ENCODE measurements at regions not wholly inside any gene's neighbourhood (a gene's known extent, or its start where the extent isn't known, plus 50 kb on each side); places are given as distances from the start of the nearest gene placed in this dataset.

GRCh38 chr4:19406789-19407188, 844.9 kb upstream of the SLIT2 start:
- Histone ChIP-seq H3K9me2 (replicated peaks; ENCODE audit: insufficient read depth, low read length) (no peaks in the 10 kb centered on the region), H3K79me2 (ENCODE audit: insufficient read depth, low read length) (no peaks in the 10 kb centered on the region), H3K9ac (ENCODE audit: low read length) (no peak overlapping the region), H3K4me2 (ENCODE audit: low read depth, low read length, poor library complexity, severe bottlenecking) (no peak overlapping the region), H2AFZ (ENCODE audit: low read depth, low read length, severe bottlenecking) (no peak overlapping the region), H3K27ac (ENCODE audit: low read depth, low read length) (no peak overlapping the region), H4K20me1 (ENCODE audit: low read depth, low read length) (no peaks in the 10 kb centered on the region), H3K36me3 (ENCODE audit: low read length) (no peaks in the 10 kb centered on the region), H3K27me3 (ENCODE audit: low read length) (no peaks in the 10 kb centered on the region), H3K9me3 (ENCODE audit: insufficient read depth, low read length) (no peaks in the 10 kb centered on the region), H3F3A (ENCODE audit: insufficient read depth) (no peaks in the 10 kb centered on the region), H3K4me3 (ENCODE audit: insufficient read depth, low read length, poor library complexity, severe bottlenecking) (no peak overlapping the region)
- TF ChIP-seq EZH2phosphoT487 (conservative IDR thresholded peaks at IDR 0.05; ENCODE audit: low read length) (no peak), CTCF (IDR thresholded peaks at IDR 0.05; ENCODE audit: insufficient read depth, low read length, poor library complexity, severe bottlenecking) (no peak)

- Histone ChIP-seq H2AFZ (ENCODE audit: low read depth, low read length, severe bottlenecking) (no peak overlapping the region), H3K27ac (ENCODE audit: low read depth, low read length) (no peak overlapping the region), H3K9me3 (ENCODE audit: insufficient read depth, low read length) (no peaks in the 10 kb centered on the region), H3K79me2 (ENCODE audit: insufficient read depth, low read length) (no peaks in the 10 kb centered on the region), H3K36me3 (ENCODE audit: low read length) (no peaks in the 10 kb centered on the region), H3F3A (ENCODE audit: insufficient read depth) (no peaks in the 10 kb centered on the region), H3K9ac (ENCODE audit: low read length) (no peak overlapping the region), H3K4me3 (ENCODE audit: insufficient read depth, low read length, poor library complexity, severe bottlenecking) (no peak overlapping the region), H3K27me3 (ENCODE audit: low read length) (no peaks in the 10 kb centered on the region), H3K9me2 (replicated peaks; ENCODE audit: insufficient read depth, low read length) (no peaks in the 10 kb centered on the region), H4K20me1 (ENCODE audit: low read depth, low read length) (no peaks in the 10 kb centered on the region), H3K4me2 (ENCODE audit: low read depth, low read length, poor library complexity, severe bottlenecking) (no peak overlapping the region)
- TF ChIP-seq EZH2phosphoT487 (conservative IDR thresholded peaks at IDR 0.05; ENCODE audit: low read length) (no peak), CTCF (IDR thresholded peaks at IDR 0.05; ENCODE audit: insufficient read depth, low read length, poor library complexity, severe bottlenecking) (no peak)
Observed at GRCh38 chr4:19403786-19404370, 847.8 kb upstream of the SLIT2 start.

DNA sequence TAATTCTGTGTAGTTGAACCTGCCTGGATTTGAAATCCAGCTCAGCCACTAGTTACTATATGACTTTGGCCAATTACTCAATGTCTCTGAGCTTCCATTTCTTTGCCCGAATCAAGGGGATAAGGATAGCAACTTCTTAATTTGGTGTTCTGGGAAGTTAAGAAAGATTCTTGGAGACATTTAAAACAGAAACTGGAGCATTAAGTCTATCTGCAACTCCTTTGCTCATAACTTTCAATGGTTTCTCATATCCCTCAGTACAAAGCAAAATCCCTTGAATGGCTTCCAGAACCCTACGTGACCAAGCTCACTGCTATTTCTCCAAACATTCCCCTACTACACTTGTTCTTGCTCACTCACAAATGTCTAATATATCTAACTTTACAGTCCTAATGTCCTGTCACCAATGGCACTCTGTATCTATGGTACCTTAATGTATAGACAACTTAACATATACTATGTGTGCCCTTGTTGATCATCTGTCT, 849.1 kb upstream of the SLIT2 start:
- no peaks in the 10 kb centered on the region for H3K9me2 ChIP-seq (replicated peaks; ENCODE audit: insufficient read depth, low read length)
- H2AFZ ChIP-seq (ENCODE audit: low read depth, low read length, severe bottlenecking), result no peak overlapping the region
- H3K4me3 ChIP-seq (ENCODE audit: insufficient read depth, low read length, poor library complexity, severe bottlenecking), result no peak overlapping the region
- H3K9me3 ChIP-seq (ENCODE audit: insufficient read depth, low read length), result no peaks in the 10 kb centered on the region
- no peaks in the 10 kb centered on the region for H3K79me2 ChIP-seq (ENCODE audit: insufficient read depth, low read length)
- H3K27me3 ChIP-seq (ENCODE audit: low read length), result no peaks in the 10 kb centered on the region
- H3K27ac ChIP-seq (ENCODE audit: low read depth, low read length), result no peak overlapping the region
- H3K9ac ChIP-seq (ENCODE audit: low read length), result no peak overlapping the region
- no peak for TF ChIP-seq EZH2phosphoT487 (conservative IDR thresholded peaks at IDR 0.05; ENCODE audit: low read length)
- TF ChIP-seq CTCF (IDR thresholded peaks at IDR 0.05; ENCODE audit: insufficient read depth, low read length, poor library complexity, severe bottlenecking), result no peak
- H3F3A ChIP-seq (ENCODE audit: insufficient read depth), result no peaks in the 10 kb centered on the region
- H4K20me1 ChIP-seq (ENCODE audit: low read depth, low read length), result no peaks in the 10 kb centered on the region
- H3K36me3 ChIP-seq (ENCODE audit: low read length), result no peaks in the 10 kb centered on the region
- H3K4me2 ChIP-seq (ENCODE audit: low read depth, low read length, poor library complexity, severe bottlenecking), result no peak overlapping the region

Data from SU-DHL-6 (cell line).